A673 (cell line): ENCODE measurements at regions not wholly inside any gene's neighbourhood (a gene's known extent, or its start where the extent isn't known, plus 50 kb on each side); places are given as distances from the start of the nearest gene placed in this dataset.

Experiments used
- BruUV-seq: library from RNA; stranded (reverse); fragments of 400-500 nt; replicated peaks from 2 replicates; lab custom pipeline; 2021; lab: Mats Ljungman, UMichigan
- CTCF ChIA-PET: fragments of 300-600 bp; sonication (Branson Sonifier 250); formaldehyde crosslinking; loops from one replicate; lab custom pipeline; 2022; ENCODE audit warnings: antibody characterized with exemption; lab: Charles Lee
- POLR2A ChIA-PET: fragments of 300-600 bp; sonication (Branson Sonifier 250); formaldehyde crosslinking; loops from one replicate; lab custom pipeline; 2022; ENCODE audit warnings: antibody characterized with exemption; ENCODE audit not compliant: low non-redundant PET; lab: Charles Lee
- DNase-seq: peaks from one replicate; pipeline ENCODE4 v3.0.0-alpha.2; 2015; ENCODE audit warnings: low spot score
- H3K27ac ChIP-seq: fragments of 200-600 bp; sonication (generic); 2 replicates; pipeline ENCODE4 v1.5.1; 2016; ENCODE audit warnings: mixed run types, low read depth, mild to moderate bottlenecking, mixed read lengths, antibody characterized with exemption, low read length; ENCODE audit not compliant: poor library complexity, severe bottlenecking
- H3K27me3 ChIP-seq: fragments of 200-600 bp; sonication (generic); replicated peaks from 2 replicates; pipeline ENCODE4 v1.6.1; 2017; ENCODE audit warnings: mixed run types, low read depth, mild to moderate bottlenecking, mixed read lengths, antibody characterized with exemption, low read length; ENCODE audit not compliant: insufficient read depth, poor library complexity
- H3K36me3 ChIP-seq: fragments of 200-600 bp; sonication (generic); 2 replicates; pipeline ENCODE4 v1.6.1; 2016; ENCODE audit warnings: mixed run types, mild to moderate bottlenecking, mixed read lengths, antibody characterized with exemption, low read length; ENCODE audit not compliant: insufficient read depth, poor library complexity, severe bottlenecking
- H3K4me1 ChIP-seq: fragments of 200-600 bp; sonication (generic); 2 replicates; pipeline ENCODE4 v1.6.1; 2017; ENCODE audit warnings: mixed run types, mild to moderate bottlenecking, mixed read lengths, antibody characterized with exemption, low read length; ENCODE audit not compliant: insufficient read depth, poor library complexity, severe bottlenecking
- H3K4me3 ChIP-seq: fragments of 200-600 bp; sonication (generic); 2 replicates; pipeline ENCODE4 v1.5.1; 2016; ENCODE audit warnings: low read depth, mixed run types, mild to moderate bottlenecking, mixed read lengths, low read length; ENCODE audit not compliant: poor library complexity, severe bottlenecking
- H3K9me3 ChIP-seq: fragments of 200-600 bp; sonication (generic); 2 replicates; pipeline ENCODE4 v1.6.1; 2016; ENCODE audit warnings: mixed run types, low read depth, mild to moderate bottlenecking, mixed read lengths, antibody characterized with exemption, low read length; ENCODE audit not compliant: poor library complexity, severe bottlenecking
- EZH2 ChIP-seq: fragments of 200-600 bp; sonication (generic); IDR thresholded peaks from 2 replicates; pipeline ENCODE4 v1.6.1; 2017; ENCODE audit warnings: borderline replicate concordance, low read depth, mild to moderate bottlenecking, mixed read lengths, antibody characterized with exemption, low read length; ENCODE audit not compliant: poor library complexity, severe bottlenecking
- intact Hi-C: fragments of 100-400 bp; cut with micrococcal nuclease; formaldehyde crosslinking; loops from one replicate; pipeline ENCODE4 v1.10.0; 2022; ENCODE audit not compliant: unreplicated experiment
- TF ChIP-seq, protein P1 (sequence below): fragments of 300-800, 200-600 bp; sonication (generic); conservative IDR thresholded peaks from 2 replicates; pipeline ENCODE4 v1.5.1; 2017; ENCODE audit warnings: low read depth, mild to moderate bottlenecking, antibody characterized with exemption, low read length, moderate library complexity, mixed read lengths

DNA sequence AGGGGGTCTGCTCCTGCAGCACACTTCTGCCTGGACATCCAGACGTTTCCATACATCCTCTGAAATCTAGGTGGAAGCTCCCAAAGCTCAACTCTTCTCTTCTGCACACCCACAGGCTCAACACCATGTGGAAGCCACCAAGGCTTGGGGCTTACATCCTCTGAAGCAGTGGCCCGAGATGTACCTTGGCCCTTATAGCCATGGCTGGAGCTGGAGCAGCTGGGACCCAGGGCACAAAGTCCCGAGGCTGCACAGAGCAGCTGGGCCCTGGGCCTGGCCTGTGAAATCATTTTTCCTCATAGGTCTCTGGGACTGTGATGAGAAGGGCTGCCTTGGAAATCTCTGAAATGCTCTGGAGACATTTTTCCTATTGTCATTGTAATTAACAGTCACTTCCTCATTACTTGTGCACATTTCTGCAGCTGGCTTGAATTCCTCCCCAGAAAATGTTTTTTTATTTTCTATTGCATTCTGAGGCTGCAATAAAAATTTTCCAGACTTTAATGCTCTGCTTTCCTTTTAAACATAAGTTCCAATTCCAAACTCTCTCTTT lies 645.6 kb downstream of the RWDD3 start:
- BruUV-seq = no TSS peak
- no peak for TF ChIP-seq EZH2
- TF ChIP-seq, protein P1, sequence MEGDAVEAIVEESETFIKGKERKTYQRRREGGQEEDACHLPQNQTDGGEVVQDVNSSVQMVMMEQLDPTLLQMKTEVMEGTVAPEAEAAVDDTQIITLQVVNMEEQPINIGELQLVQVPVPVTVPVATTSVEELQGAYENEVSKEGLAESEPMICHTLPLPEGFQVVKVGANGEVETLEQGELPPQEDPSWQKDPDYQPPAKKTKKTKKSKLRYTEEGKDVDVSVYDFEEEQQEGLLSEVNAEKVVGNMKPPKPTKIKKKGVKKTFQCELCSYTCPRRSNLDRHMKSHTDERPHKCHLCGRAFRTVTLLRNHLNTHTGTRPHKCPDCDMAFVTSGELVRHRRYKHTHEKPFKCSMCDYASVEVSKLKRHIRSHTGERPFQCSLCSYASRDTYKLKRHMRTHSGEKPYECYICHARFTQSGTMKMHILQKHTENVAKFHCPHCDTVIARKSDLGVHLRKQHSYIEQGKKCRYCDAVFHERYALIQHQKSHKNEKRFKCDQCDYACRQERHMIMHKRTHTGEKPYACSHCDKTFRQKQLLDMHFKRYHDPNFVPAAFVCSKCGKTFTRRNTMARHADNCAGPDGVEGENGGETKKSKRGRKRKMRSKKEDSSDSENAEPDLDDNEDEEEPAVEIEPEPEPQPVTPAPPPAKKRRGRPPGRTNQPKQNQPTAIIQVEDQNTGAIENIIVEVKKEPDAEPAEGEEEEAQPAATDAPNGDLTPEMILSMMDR = no peak
- no peaks in the 10 kb centered on the region for H3K36me3 ChIP-seq
- DNase-seq = no peak
- CTCF ChIA-PET = no interaction called here
- no peaks in the 10 kb centered on the region for H3K27me3 ChIP-seq
- H3K27ac ChIP-seq = no peak overlapping the region
- H3K4me1 ChIP-seq = no peaks in the 10 kb centered on the region
- intact Hi-C loops = no loop called here
- H3K4me3 ChIP-seq = no peak overlapping the region
- POLR2A ChIA-PET = no interaction called here
- H3K9me3 ChIP-seq = no peaks in the 10 kb centered on the region

DNA sequence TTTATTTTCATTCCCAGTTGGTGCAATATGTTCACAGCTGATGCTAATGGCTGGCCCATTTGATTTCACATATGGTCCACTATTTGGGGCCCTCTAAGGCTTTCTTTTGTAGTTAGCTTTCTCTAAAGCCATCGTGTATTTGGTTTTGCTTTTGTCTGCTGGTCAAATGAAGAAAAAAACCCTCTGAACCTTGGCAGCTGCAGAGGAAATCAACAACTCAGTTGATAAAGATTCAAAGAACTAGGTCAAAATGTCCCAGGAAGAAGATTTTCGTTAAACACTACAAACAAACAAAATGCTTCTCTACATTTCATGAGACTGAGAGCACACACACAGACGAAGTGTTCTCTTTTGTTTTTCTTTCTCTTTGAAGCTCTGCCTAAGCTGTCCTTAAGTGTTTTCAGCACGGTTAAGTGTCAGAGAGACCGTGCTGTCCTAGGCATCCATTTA lies 655.0 kb downstream of the RWDD3 start:
- no peaks in the 10 kb centered on the region for H3K36me3 ChIP-seq
- ChIA-PET POLR2A (no interaction called here), CTCF (no interaction called here)
- H3K9me3 ChIP-seq = no peaks in the 10 kb centered on the region
- no peaks in the 10 kb centered on the region for H3K4me1 ChIP-seq
- no TSS peak for BruUV-seq
- H3K4me3 ChIP-seq = no peak overlapping the region
- H3K27me3 ChIP-seq = no peaks in the 10 kb centered on the region
- no peak overlapping the region for H3K27ac ChIP-seq
- intact Hi-C loops = no loop called here
- TF ChIP-seq EZH2 = no peak
- TF ChIP-seq, protein P1 = no peak
- no peak for DNase-seq

DNA sequence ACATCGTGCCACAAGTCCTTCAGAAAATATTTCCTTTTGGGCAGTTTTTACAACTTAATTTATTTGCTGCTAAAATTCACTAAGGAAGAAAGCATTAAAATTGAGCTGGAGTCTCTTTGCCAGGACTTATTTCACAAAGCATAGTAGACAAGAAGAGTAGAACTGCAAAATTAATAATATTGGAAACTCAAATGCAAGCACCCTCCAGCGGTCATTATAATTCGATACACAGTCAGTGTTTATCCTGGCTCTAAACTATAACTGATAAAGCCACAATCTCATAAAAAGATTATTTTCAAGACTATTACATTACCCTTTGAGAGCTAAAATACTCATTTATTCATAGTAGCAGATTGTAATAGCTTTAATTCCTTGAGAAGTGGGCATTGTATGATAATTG lies 655.4 kb downstream of the RWDD3 start:
- no peaks in the 10 kb centered on the region for H3K4me1 ChIP-seq
- no peaks in the 10 kb centered on the region for H3K9me3 ChIP-seq
- TF ChIP-seq EZH2 = no peak
- TF ChIP-seq, protein P1 = no peak
- H3K4me3 ChIP-seq = no peak overlapping the region
- CTCF ChIA-PET = no interaction called here
- H3K27ac ChIP-seq = no peak overlapping the region
- H3K36me3 ChIP-seq = no peaks in the 10 kb centered on the region
- intact Hi-C loops = no loop called here
- POLR2A ChIA-PET = no interaction called here
- DNase-seq = no peak
- no TSS peak for BruUV-seq
- no peaks in the 10 kb centered on the region for H3K27me3 ChIP-seq
